Dendritic cell treated with granulocyte-macrophage colony-stimulating factor and Interleukin-4, amounts not matched to agents 40 ng/mL and 50 ng/mL, for 4 days (primary cell): ENCODE measurements at regions not wholly inside any gene's neighbourhood (a gene's known extent, or its start where the extent isn't known, plus 50 kb on each side); places are given as distances from the start of the nearest gene placed in this dataset.
"Not testable (repeated sequence)": the region's sequence is repeated elsewhere in the genome, so short reads cannot be mapped to it uniquely, and the experiment has no call there.

Experiments
- H3K27ac Mint-ChIP-seq: one replicate; pipeline ENCODE4 v1.8.0; 2022; ENCODE audit warnings: mild to moderate bottlenecking, mixed read lengths
- H3K27me3 Mint-ChIP-seq: one replicate; pipeline ENCODE4 v1.8.0; 2022; ENCODE audit warnings: mild to moderate bottlenecking, mixed read lengths
- H3K36me3 Mint-ChIP-seq: one replicate; pipeline ENCODE4 v1.8.0; 2022; ENCODE audit warnings: low read depth, mixed read lengths
- H3K4me1 Mint-ChIP-seq: one replicate; pipeline ENCODE4 v1.8.0; 2022; ENCODE audit warnings: low read depth, mixed read lengths
- H3K4me3 Mint-ChIP-seq: one replicate; pipeline ENCODE4 v1.8.0; 2022; ENCODE audit warnings: mild to moderate bottlenecking, moderate library complexity, mixed read lengths
- H3K9me3 Mint-ChIP-seq: one replicate; pipeline ENCODE4 v1.8.0; 2022; ENCODE audit warnings: mixed read lengths
- intact Hi-C: fragments of 100-400 bp; cut with micrococcal nuclease; formaldehyde crosslinking; loops from one replicate; pipeline ENCODE4 v1.15.0; 2022

GRCh38 chr12:90712671-90713070 lies 242.3 kb downstream of the CCER1 start:
- no peak overlapping the region for H3K4me3 Mint-ChIP-seq
- H3K27me3 Mint-ChIP-seq: no peaks in the 10 kb centered on the region
- intact Hi-C loops: no loop called here
- H3K36me3 Mint-ChIP-seq: no peaks in the 10 kb centered on the region
- H3K27ac Mint-ChIP-seq: no peak overlapping the region
- no peaks in the 10 kb centered on the region for H3K9me3 Mint-ChIP-seq
- no peaks in the 10 kb centered on the region for H3K4me1 Mint-ChIP-seq

- Mint-ChIP-seq H3K27ac (no peak overlapping the region), H3K9me3 (no peaks in the 10 kb centered on the region), H3K27me3 (no peaks in the 10 kb centered on the region), H3K4me3 (no peak overlapping the region), H3K36me3 (no peaks in the 10 kb centered on the region), H3K4me1 (no peaks in the 10 kb centered on the region)
- intact Hi-C loops: no loop called here
Observed at GRCh38 chr12:90710711-90711110, 244.3 kb downstream of the CCER1 start.

DNA sequence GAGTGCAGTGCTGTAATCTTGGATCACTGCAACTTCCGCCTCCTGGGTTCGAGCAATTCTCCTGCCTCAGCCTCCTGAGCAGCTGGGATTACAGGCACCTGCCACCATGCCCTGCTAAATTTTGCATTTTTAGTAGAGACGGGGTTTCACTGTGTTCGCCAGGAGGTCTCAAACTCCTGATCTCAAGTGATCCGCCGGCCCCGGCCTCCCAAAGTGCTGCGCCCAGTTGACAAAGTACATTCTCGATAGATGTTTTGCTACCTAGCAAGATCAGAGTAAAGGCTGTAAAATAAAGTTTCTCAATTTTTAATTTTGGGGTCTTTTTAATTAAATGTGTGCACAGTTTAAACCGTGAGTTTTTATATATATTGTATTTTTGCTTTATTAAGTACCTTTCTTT lies 248.9 kb downstream of the CCER1 start:
- no peaks in the 10 kb centered on the region for H3K27me3 Mint-ChIP-seq
- H3K4me1 Mint-ChIP-seq: no peaks in the 10 kb centered on the region
- H3K4me3 Mint-ChIP-seq: no peak overlapping the region
- intact Hi-C loops: no loop called here
- H3K27ac Mint-ChIP-seq: no peak overlapping the region
- no peaks in the 10 kb centered on the region for H3K36me3 Mint-ChIP-seq
- no peaks in the 10 kb centered on the region for H3K9me3 Mint-ChIP-seq

- Mint-ChIP-seq H3K4me1 (no peaks in the 10 kb centered on the region), H3K27me3 (no peaks in the 10 kb centered on the region), H3K27ac (no peak overlapping the region), H3K36me3 (no peaks in the 10 kb centered on the region), H3K9me3 (no peaks in the 10 kb centered on the region), H3K4me3 (no peak overlapping the region)
- intact Hi-C loops: no loop called here
Observed at GRCh38 chr12:90695415-90695814, 259.6 kb downstream of the CCER1 start.

GRCh38 chr12:90690120-90690519 lies 264.9 kb downstream of the CCER1 start:
- Mint-ChIP-seq H3K36me3 (no peaks in the 10 kb centered on the region), H3K27me3 (no peaks in the 10 kb centered on the region), H3K4me1 (no peaks in the 10 kb centered on the region), H3K27ac (no peak overlapping the region), H3K4me3 (no peak overlapping the region), H3K9me3 (peaks cover 7% of the 10 kb centered on the region)
- intact Hi-C loops: no loop called here

DNA sequence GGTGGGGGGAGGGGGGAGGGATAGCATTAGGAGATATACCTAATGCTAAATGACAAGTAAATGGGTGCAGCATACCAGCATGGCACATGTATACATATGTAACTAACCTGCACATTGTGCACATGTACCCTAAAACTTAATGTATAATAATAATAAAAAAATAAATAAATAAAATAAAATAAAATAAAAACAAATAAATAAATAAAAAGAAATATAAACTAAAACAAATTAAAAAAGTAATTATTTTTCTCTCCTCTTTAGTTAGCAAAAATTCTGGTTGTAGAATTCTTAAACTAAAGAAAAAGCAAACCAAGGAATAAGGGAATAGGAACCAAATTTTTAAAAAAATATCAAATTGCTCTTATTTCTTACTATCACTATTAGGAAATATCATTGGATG lies 267.3 kb downstream of the CCER1 start:
- intact Hi-C loops, H3K27ac Mint-ChIP-seq, H3K36me3 Mint-ChIP-seq, H3K4me1 Mint-ChIP-seq, H3K4me3 Mint-ChIP-seq, H3K27me3 Mint-ChIP-seq: not testable (repeated sequence)
- peaks cover 14% of the 10 kb centered on the region for H3K9me3 Mint-ChIP-seq

DNA sequence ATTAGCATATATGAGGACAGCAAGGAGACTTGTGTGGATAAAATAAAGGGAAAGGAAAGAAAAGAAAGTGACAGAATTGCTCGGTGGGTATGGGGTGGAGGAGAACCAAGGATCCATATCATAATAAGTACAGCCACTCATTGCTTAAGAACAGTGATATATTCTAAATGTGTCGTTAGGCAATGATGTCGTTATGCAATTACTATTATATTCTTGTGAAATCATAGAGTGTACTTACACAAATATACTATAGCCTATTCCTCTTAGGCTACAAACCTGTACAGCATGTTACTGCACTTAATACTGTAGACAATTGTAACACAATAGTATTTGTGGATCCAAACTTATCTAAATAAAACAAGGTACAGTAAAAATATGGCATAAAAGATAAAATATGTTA lies 271.1 kb downstream of the CCER1 start:
- Mint-ChIP-seq H3K4me3 (no peak overlapping the region), H3K4me1 (no peaks in the 10 kb centered on the region), H3K27me3 (no peaks in the 10 kb centered on the region), H3K36me3 (no peaks in the 10 kb centered on the region), H3K27ac (no peak overlapping the region), H3K9me3 (peaks cover 14% of the 10 kb centered on the region)
- intact Hi-C loops: no loop called here

- Mint-ChIP-seq H3K36me3 (no peaks in the 10 kb centered on the region), H3K27me3 (no peaks in the 10 kb centered on the region), H3K9me3 (peaks cover 14% of the 10 kb centered on the region), H3K4me3 (no peak overlapping the region), H3K27ac (no peak overlapping the region), H3K4me1 (no peaks in the 10 kb centered on the region)
- intact Hi-C loops: no loop called here
Observed at GRCh38 chr12:90682398-90682797, 272.6 kb downstream of the CCER1 start.

GRCh38 chr12:90679674-90680073 lies 275.3 kb downstream of the CCER1 start:
- Mint-ChIP-seq H3K27me3 (no peaks in the 10 kb centered on the region), H3K36me3 (no peaks in the 10 kb centered on the region), H3K4me1 (no peaks in the 10 kb centered on the region), H3K4me3 (no peak overlapping the region), H3K27ac (no peak overlapping the region), H3K9me3 (peaks cover 2% of the 10 kb centered on the region)
- intact Hi-C loops: no loop called here

GRCh38 chr12:90677552-90677951 lies 277.4 kb downstream of the CCER1 start:
- Mint-ChIP-seq H3K4me3 (no peak overlapping the region), H3K9me3 (no peaks in the 10 kb centered on the region), H3K4me1 (no peaks in the 10 kb centered on the region), H3K27ac (no peak overlapping the region), H3K27me3 (no peaks in the 10 kb centered on the region), H3K36me3 (no peaks in the 10 kb centered on the region)
- intact Hi-C loops: no loop called here

DNA sequence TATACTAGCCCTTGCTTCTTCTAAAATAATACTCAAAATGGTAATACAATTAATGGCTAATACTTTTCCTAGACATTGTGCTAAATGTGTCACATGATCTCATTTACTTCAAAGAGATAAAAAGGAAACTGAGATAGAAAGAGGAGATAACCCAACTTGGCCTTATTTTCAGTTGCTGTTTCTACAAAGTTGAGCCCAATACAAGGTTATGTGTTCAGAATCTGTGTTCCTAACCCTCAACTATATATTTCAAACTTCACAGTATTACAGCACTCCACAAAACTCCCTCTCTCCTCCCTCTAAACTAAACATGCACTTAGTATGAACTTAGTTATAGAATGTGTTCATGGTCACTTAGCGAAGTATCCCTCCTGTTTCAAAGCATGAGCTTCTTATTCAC lies 277.9 kb downstream of the CCER1 start:
- Mint-ChIP-seq H3K27ac (no peak overlapping the region), H3K27me3 (no peaks in the 10 kb centered on the region)
- intact Hi-C loops: no loop called here

GRCh38 chr12:90675106-90675505 lies 279.9 kb downstream of the CCER1 start:
- intact Hi-C loops: no loop called here
- no peaks in the 10 kb centered on the region for H3K27me3 Mint-ChIP-seq
- H3K27ac Mint-ChIP-seq: no peak overlapping the region
- H3K4me1 Mint-ChIP-seq: no peaks in the 10 kb centered on the region
- no peak overlapping the region for H3K4me3 Mint-ChIP-seq
- H3K9me3 Mint-ChIP-seq: peaks cover 3% of the 10 kb centered on the region
- H3K36me3 Mint-ChIP-seq: no peaks in the 10 kb centered on the region

More for the DNA sequence above, 277.9 kb downstream of the CCER1 start:
- Mint-ChIP-seq H3K4me3 (no peak overlapping the region), H3K4me1 (no peaks in the 10 kb centered on the region), H3K36me3 (no peaks in the 10 kb centered on the region), H3K9me3 (no peaks in the 10 kb centered on the region)

GRCh38 chr12:90672081-90672480 lies 282.9 kb downstream of the CCER1 start:
- Mint-ChIP-seq H3K9me3 (peaks cover 16% of the 10 kb centered on the region), H3K27ac (no peak overlapping the region), H3K4me1 (no peaks in the 10 kb centered on the region), H3K27me3 (no peaks in the 10 kb centered on the region), H3K4me3 (no peak overlapping the region), H3K36me3 (no peaks in the 10 kb centered on the region)
- intact Hi-C loops: no loop called here

GRCh38 chr12:90663949-90664348 lies 291.0 kb downstream of the CCER1 start:
- H3K4me3 Mint-ChIP-seq, intact Hi-C loops, H3K27ac Mint-ChIP-seq, H3K4me1 Mint-ChIP-seq, H3K36me3 Mint-ChIP-seq, H3K27me3 Mint-ChIP-seq: not testable (repeated sequence)
- H3K9me3 Mint-ChIP-seq: peaks cover 14% of the 10 kb centered on the region

DNA sequence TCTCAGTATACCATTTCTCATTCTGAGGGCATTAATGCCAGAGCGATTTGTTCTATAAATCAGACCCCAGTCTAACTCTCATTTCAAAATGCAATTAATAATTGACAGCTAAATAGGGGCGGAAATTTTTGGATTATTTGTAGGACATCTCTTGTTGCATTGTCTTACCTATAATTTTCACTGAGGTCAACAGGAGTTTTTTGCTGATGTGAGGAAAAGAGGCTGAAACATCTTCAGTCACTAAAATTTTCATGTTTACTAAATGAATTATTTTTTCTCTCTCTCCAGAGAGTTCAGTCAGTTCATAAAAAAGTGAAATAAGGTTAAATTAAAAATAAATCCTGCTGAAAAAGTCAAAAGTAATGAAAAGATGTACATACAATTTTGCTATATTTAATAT lies 295.9 kb downstream of the CCER1 start:
- no peak overlapping the region for H3K27ac Mint-ChIP-seq
- no peaks in the 10 kb centered on the region for H3K4me1 Mint-ChIP-seq
- no peak overlapping the region for H3K4me3 Mint-ChIP-seq
- H3K36me3 Mint-ChIP-seq: no peaks in the 10 kb centered on the region
- no peaks in the 10 kb centered on the region for H3K27me3 Mint-ChIP-seq
- peaks cover 5% of the 10 kb centered on the region for H3K9me3 Mint-ChIP-seq
- intact Hi-C loops: no loop called here

- intact Hi-C loops: no loop called here
- no peaks in the 10 kb centered on the region for H3K4me1 Mint-ChIP-seq
- H3K4me3 Mint-ChIP-seq: no peak overlapping the region
- H3K36me3 Mint-ChIP-seq: no peaks in the 10 kb centered on the region
- H3K27ac Mint-ChIP-seq: no peak overlapping the region
- peaks cover 9% of the 10 kb centered on the region for H3K9me3 Mint-ChIP-seq
- no peaks in the 10 kb centered on the region for H3K27me3 Mint-ChIP-seq
Observed at GRCh38 chr12:90653040-90653439, 301.9 kb downstream of the CCER1 start.
